HEK293 (cell line): ENCODE measurements at regions not wholly inside any gene's neighbourhood (a gene's known extent, or its start where the extent isn't known, plus 50 kb on each side); places are given as distances from the start of the nearest gene placed in this dataset.

ENCODE experiments used
- CTCF ChIA-PET: fragments of 350-600 bp; formaldehyde crosslinking; extraction: SDS; loops from one replicate; lab custom pipeline; 2021; ENCODE audit warnings: antibody characterized with exemption; lab: Yijun Ruan, JAX
- POLR2A ChIA-PET: fragments of 300-600 bp; formaldehyde crosslinking; extraction: SDS; loops from one replicate; lab custom pipeline; 2020; ENCODE audit warnings: antibody characterized with exemption, inconsistent platforms; lab: Yijun Ruan, JAX
- H3K27ac ChIP-seq: fragments of 200-500 bp; sonication (Bioruptor generic); 2 replicates; pipeline ENCODE4 v1.5.1; 2014; ENCODE audit warnings: low read depth, low read length, control low read depth, inconsistent platforms; ENCODE audit errors: extremely low read depth
- H3K36me3 ChIP-seq, 2 experiments: fragments of 200-500 bp in 1 of 2; sonication (Bioruptor generic) in 1 of 2; 1 replicate in 1 of 2; 2 replicates in 1 of 2; pipeline ENCODE4 v1.5.1; 2014 to 2017; ENCODE audit warnings: inconsistent platforms in 2 of 2, low read length in 2 of 2; ENCODE audit not compliant: control insufficient read depth in 2 of 2, insufficient read depth in 1 of 2
- H3K4me1 ChIP-seq: fragments of 200-500 bp; sonication (Bioruptor generic); 2 replicates; pipeline ENCODE4 v1.5.1; 2014; ENCODE audit warnings: mild to moderate bottlenecking, low read length, inconsistent platforms; ENCODE audit not compliant: control insufficient read depth, insufficient read depth
- H3K4me3 ChIP-seq: 2 replicates; pipeline ENCODE4 v1.5.1; 2011; ENCODE audit warnings: low read depth, mild to moderate bottlenecking, control low read depth, low read length, moderate library complexity
- H3K9me3 ChIP-seq: fragments of 200-500 bp; sonication (Bioruptor generic); 2 replicates; pipeline ENCODE4 v1.5.1; 2014; ENCODE audit warnings: low read depth, low read length, inconsistent platforms; ENCODE audit not compliant: control insufficient read depth, insufficient read depth
- BCL11B ChIP-seq: fragments of 450-650 bp; formaldehyde crosslinking; IDR thresholded peaks from 2 replicates; pipeline ENCODE4 v1.5.1; 2016; ENCODE audit warnings: low read depth, missing biosample characterization, missing genetic modification characterization
- GLIS2 ChIP-seq: fragments of 450-650 bp; formaldehyde crosslinking; IDR thresholded peaks from 2 replicates; pipeline ENCODE4 v1.5.1; 2016; ENCODE audit warnings: missing biosample characterization, missing genetic modification characterization
- IKZF3 ChIP-seq: fragments of 450-650 bp; IDR thresholded peaks from 2 replicates; pipeline ENCODE4 v1.5.0; 2018; ENCODE audit warnings: missing biosample characterization, mild to moderate bottlenecking, missing genetic modification characterization, moderate library complexity
- KLF1 ChIP-seq: fragments of 450-650 bp; formaldehyde crosslinking; IDR thresholded peaks from 2 replicates; pipeline ENCODE4 v1.5.1; 2016; ENCODE audit warnings: missing biosample characterization, missing genetic modification characterization
- SP7 ChIP-seq: fragments of 450-650 bp; formaldehyde crosslinking; IDR thresholded peaks from 2 replicates; pipeline ENCODE4 v1.5.1; 2016; ENCODE audit warnings: missing biosample characterization, missing genetic modification characterization
- ZBTB17 ChIP-seq: fragments of 450-650 bp; formaldehyde crosslinking; IDR thresholded peaks from 2 replicates; pipeline ENCODE4 v1.5.1; 2016; ENCODE audit warnings: missing biosample characterization, missing genetic modification characterization
- ZNF184 ChIP-seq: fragments of 450-650 bp; IDR thresholded peaks from 2 replicates; pipeline ENCODE4 v1.5.1; 2018; ENCODE audit warnings: missing biosample characterization, mild to moderate bottlenecking, missing genetic modification characterization
- ZNF19 ChIP-seq: fragments of 450-650 bp; formaldehyde crosslinking; IDR thresholded peaks from 2 replicates; pipeline ENCODE4; 2016; ENCODE audit warnings: missing biosample characterization, missing genetic modification characterization, low read depth
- ZNF214 ChIP-seq: fragments of 450-650 bp; formaldehyde crosslinking; IDR thresholded peaks from 2 replicates; pipeline ENCODE4 v1.5.1; 2017; ENCODE audit warnings: missing biosample characterization, mild to moderate bottlenecking, missing genetic modification characterization, borderline replicate concordance
- ZNF23 ChIP-seq: fragments of 450-650 bp; formaldehyde crosslinking; IDR thresholded peaks from 2 replicates; pipeline ENCODE4 v1.5.1; 2016; ENCODE audit warnings: missing biosample characterization, missing genetic modification characterization, borderline replicate concordance
- ZNF341 ChIP-seq: fragments of 450-650 bp; formaldehyde crosslinking; IDR thresholded peaks from 2 replicates; pipeline ENCODE4; 2016; ENCODE audit warnings: low read depth, missing biosample characterization, missing genetic modification characterization
- ZNF404 ChIP-seq: fragments of 450-650 bp; formaldehyde crosslinking; IDR thresholded peaks from 2 replicates; pipeline ENCODE4 v1.5.1; 2017; ENCODE audit warnings: missing biosample characterization, missing genetic modification characterization
- ZNF423 ChIP-seq: fragments of 450-650 bp; formaldehyde crosslinking; IDR thresholded peaks from 2 replicates; pipeline ENCODE4 v1.5.1; 2016; ENCODE audit warnings: missing biosample characterization, missing genetic modification characterization
- ZNF426 ChIP-seq: fragments of 450-650 bp; formaldehyde crosslinking; IDR thresholded peaks from 2 replicates; pipeline ENCODE4 v1.5.1; 2017; ENCODE audit warnings: missing biosample characterization, missing genetic modification characterization, mild to moderate bottlenecking, inconsistent platforms, moderate library complexity
- ZNF473 ChIP-seq: fragments of 450-650 bp; formaldehyde crosslinking; IDR thresholded peaks from 2 replicates; pipeline ENCODE4 v1.5.1; 2017; ENCODE audit warnings: missing biosample characterization, missing genetic modification characterization
- ZNF623 ChIP-seq: fragments of 450-650 bp; formaldehyde crosslinking; IDR thresholded peaks from 2 replicates; pipeline ENCODE4 v1.5.1; 2016; ENCODE audit warnings: missing biosample characterization, missing genetic modification characterization
- ZNF624 ChIP-seq: fragments of 450-650 bp; formaldehyde crosslinking; IDR thresholded peaks from 2 replicates; pipeline ENCODE4 v1.5.1; 2017; ENCODE audit warnings: missing biosample characterization, missing genetic modification characterization
- ZNF768 ChIP-seq: fragments of 450-650 bp; formaldehyde crosslinking; IDR thresholded peaks from 2 replicates; pipeline ENCODE4 v1.5.1; 2018; ENCODE audit warnings: missing biosample characterization, mild to moderate bottlenecking, missing genetic modification characterization
- ZNF792 ChIP-seq: fragments of 450-650 bp; formaldehyde crosslinking; IDR thresholded peaks from 2 replicates; pipeline ENCODE4 v1.5.1; 2016; ENCODE audit warnings: missing biosample characterization, missing genetic modification characterization
- ZSCAN30 ChIP-seq: fragments of 450-650 bp; IDR thresholded peaks from 2 replicates; pipeline ENCODE4 v1.5.1; 2018; ENCODE audit warnings: missing biosample characterization, mild to moderate bottlenecking, missing genetic modification characterization, moderate library complexity
- TF ChIP-seq, protein P1 (sequence below): fragments of 450-650 bp; formaldehyde crosslinking; IDR thresholded peaks from 2 replicates; pipeline ENCODE4 v1.5.1; 2016; ENCODE audit warnings: missing biosample characterization, missing genetic modification characterization
- TF ChIP-seq, protein P2 (sequence below): fragments of 450-650 bp; formaldehyde crosslinking; IDR thresholded peaks from 2 replicates; pipeline ENCODE4 v1.5.0; 2017; ENCODE audit warnings: missing biosample characterization, missing genetic modification characterization, borderline replicate concordance
- TF ChIP-seq, protein P3 (sequence below): fragments of 450-650 bp; formaldehyde crosslinking; IDR thresholded peaks from 2 replicates; pipeline ENCODE4 v1.5.1; 2017; ENCODE audit warnings: missing biosample characterization, missing genetic modification characterization
- TF ChIP-seq, protein P4 (sequence below): fragments of 450-650 bp; formaldehyde crosslinking; IDR thresholded peaks from 2 replicates; pipeline ENCODE4 v1.5.1; 2016; ENCODE audit warnings: missing biosample characterization, missing genetic modification characterization
- TF ChIP-seq, protein P5 (sequence below): fragments of 450-650 bp; formaldehyde crosslinking; IDR thresholded peaks from 2 replicates; pipeline ENCODE4 v1.5.1; 2017; ENCODE audit warnings: missing biosample characterization, missing genetic modification characterization

DNA sequence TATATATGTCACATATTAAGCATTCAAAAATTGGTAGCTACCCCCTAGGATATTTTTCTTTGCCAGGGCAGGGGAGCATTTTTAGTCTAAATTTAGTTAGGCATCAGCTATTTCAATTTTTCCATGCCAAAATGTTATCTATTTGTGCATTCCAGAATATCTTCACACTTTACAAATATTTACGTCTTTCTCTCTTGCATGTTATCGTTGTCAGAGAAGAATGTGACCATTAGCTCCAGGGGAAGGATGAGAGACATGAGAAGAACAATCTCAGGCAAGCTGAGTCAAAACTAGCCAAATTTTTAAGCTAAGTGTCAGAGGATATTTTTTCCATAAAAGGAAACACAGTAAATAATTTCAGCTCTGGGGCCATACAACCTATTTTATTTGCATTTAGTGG lies 885.0 kb upstream of the EPHA5 start:
- CTCF ChIA-PET = interaction anchor here (0.6 to 1.0 kb wide), 2 partner anchors 20 to 309 kb away, joined by 4 to 5 read pairs; no protein-coding TSS in a partner anchor
- TF ChIP-seq BCL11B (no peak), ZNF792 (tag by site-specific recombination) (no peak), ZNF426 (tag by site-specific recombination) (no peak), ZNF404 (no peak), IKZF3 (tag by site-specific recombination) (no peak), ZNF19 (tag by site-specific recombination) (no peak), ZBTB17 (tag by site-specific recombination) (no peak), ZNF423 (tag by site-specific recombination) (no peak), GLIS2 (tag by site-specific recombination) (no peak), ZNF341 (tag by site-specific recombination) (no peak), ZNF624 (tag by site-specific recombination) (no peak)
- TF ChIP-seq, protein P1, sequence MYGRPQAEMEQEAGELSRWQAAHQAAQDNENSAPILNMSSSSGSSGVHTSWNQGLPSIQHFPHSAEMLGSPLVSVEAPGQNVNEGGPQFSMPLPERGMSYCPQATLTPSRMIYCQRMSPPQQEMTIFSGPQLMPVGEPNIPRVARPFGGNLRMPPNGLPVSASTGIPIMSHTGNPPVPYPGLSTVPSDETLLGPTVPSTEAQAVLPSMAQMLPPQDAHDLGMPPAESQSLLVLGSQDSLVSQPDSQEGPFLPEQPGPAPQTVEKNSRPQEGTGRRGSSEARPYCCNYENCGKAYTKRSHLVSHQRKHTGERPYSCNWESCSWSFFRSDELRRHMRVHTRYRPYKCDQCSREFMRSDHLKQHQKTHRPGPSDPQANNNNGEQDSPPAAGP = no peak
- TF ChIP-seq, protein P2, sequence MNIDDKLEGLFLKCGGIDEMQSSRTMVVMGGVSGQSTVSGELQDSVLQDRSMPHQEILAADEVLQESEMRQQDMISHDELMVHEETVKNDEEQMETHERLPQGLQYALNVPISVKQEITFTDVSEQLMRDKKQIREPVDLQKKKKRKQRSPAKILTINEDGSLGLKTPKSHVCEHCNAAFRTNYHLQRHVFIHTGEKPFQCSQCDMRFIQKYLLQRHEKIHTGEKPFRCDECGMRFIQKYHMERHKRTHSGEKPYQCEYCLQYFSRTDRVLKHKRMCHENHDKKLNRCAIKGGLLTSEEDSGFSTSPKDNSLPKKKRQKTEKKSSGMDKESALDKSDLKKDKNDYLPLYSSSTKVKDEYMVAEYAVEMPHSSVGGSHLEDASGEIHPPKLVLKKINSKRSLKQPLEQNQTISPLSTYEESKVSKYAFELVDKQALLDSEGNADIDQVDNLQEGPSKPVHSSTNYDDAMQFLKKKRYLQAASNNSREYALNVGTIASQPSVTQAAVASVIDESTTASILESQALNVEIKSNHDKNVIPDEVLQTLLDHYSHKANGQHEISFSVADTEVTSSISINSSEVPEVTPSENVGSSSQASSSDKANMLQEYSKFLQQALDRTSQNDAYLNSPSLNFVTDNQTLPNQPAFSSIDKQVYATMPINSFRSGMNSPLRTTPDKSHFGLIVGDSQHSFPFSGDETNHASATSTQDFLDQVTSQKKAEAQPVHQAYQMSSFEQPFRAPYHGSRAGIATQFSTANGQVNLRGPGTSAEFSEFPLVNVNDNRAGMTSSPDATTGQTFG = no peak
- TF ChIP-seq, protein P3, sequence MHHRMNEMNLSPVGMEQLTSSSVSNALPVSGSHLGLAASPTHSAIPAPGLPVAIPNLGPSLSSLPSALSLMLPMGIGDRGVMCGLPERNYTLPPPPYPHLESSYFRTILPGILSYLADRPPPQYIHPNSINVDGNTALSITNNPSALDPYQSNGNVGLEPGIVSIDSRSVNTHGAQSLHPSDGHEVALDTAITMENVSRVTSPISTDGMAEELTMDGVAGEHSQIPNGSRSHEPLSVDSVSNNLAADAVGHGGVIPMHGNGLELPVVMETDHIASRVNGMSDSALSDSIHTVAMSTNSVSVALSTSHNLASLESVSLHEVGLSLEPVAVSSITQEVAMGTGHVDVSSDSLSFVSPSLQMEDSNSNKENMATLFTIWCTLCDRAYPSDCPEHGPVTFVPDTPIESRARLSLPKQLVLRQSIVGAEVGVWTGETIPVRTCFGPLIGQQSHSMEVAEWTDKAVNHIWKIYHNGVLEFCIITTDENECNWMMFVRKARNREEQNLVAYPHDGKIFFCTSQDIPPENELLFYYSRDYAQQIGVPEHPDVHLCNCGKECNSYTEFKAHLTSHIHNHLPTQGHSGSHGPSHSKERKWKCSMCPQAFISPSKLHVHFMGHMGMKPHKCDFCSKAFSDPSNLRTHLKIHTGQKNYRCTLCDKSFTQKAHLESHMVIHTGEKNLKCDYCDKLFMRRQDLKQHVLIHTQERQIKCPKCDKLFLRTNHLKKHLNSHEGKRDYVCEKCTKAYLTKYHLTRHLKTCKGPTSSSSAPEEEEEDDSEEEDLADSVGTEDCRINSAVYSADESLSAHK (tag by site-specific recombination) = no peak

DNA sequence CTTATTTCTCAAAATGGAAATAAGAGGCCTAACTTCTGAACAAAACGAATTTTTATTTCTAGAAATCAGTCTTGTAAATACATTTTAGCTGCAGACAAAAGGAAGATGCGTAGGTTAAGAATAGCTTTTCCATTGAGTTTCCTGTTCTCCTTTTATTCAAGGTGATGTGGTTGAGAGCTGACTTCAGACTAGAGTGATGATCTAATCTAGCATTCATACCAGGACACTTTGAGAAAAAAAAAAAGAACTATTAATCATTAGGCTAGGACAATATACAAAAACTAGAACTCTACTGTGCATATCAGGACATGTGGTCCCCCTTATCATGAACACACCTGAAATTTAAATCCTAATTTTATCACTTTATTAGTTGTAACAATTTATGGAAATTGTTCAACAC lies 884.5 kb upstream of the EPHA5 start:
- Histone ChIP-seq H3K4me3 (no peak overlapping the region), H3K27ac (no peak overlapping the region), H3K9me3 (no peaks in the 10 kb centered on the region), H3K36me3 (no peaks in the 10 kb centered on the region), H3K4me1 (no peaks in the 10 kb centered on the region)
- POLR2A ChIA-PET = no interaction called here
- CTCF ChIA-PET = interaction anchor here (0.6 to 1.0 kb wide), 2 partner anchors 19 to 308 kb away, joined by 4 to 5 read pairs; no protein-coding TSS in a partner anchor
- TF ChIP-seq ZNF473 (tag by site-specific recombination) (no peak), ZNF23 (tag by site-specific recombination) (no peak), ZNF768 (no peak), ZNF214 (tag by site-specific recombination) (no peak), SP7 (tag by site-specific recombination) (no peak), ZSCAN30 (tag by site-specific recombination) (no peak), ZNF623 (tag by site-specific recombination) (no peak), KLF1 (tag by site-specific recombination) (no peak), ZNF184 (tag by site-specific recombination) (no peak)
- TF ChIP-seq, protein P3 (tag by site-specific recombination) = no peak
- TF ChIP-seq, protein P4, sequence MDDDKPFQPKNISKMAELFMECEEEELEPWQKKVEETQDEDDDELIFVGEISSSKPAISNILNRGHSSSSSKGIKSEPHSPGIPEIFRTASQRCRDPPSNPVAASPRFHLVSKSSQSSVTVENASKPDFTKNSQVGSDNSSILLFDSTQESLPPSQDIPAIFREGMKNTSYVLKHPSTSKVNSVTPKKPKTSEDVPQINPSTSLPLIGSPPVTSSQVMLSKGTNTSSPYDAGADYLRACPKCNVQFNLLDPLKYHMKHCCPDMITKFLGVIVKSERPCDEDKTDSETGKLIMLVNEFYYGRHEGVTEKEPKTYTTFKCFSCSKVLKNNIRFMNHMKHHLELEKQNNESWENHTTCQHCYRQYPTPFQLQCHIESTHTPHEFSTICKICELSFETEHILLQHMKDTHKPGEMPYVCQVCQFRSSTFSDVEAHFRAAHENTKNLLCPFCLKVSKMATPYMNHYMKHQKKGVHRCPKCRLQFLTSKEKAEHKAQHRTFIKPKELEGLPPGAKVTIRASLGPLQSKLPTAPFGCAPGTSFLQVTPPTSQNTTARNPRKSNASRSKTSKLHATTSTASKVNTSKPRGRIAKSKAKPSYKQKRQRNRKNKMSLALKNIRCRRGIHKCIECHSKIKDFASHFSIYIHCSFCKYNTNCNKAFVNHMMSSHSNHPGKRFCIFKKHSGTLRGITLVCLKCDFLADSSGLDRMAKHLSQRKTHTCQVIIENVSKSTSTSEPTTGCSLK (tag by site-specific recombination) = no peak
- TF ChIP-seq, protein P5, sequence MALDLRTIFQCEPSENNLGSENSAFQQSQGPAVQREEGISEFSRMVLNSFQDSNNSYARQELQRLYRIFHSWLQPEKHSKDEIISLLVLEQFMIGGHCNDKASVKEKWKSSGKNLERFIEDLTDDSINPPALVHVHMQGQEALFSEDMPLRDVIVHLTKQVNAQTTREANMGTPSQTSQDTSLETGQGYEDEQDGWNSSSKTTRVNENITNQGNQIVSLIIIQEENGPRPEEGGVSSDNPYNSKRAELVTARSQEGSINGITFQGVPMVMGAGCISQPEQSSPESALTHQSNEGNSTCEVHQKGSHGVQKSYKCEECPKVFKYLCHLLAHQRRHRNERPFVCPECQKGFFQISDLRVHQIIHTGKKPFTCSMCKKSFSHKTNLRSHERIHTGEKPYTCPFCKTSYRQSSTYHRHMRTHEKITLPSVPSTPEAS (tag by site-specific recombination) = no peak

More for the DNA sequence above, 885.0 kb upstream of the EPHA5 start:
- Histone ChIP-seq H3K4me3 (no peak overlapping the region), H3K4me1 (no peaks in the 10 kb centered on the region), H3K36me3 (no peaks in the 10 kb centered on the region), H3K27ac (no peak overlapping the region), H3K9me3 (no peaks in the 10 kb centered on the region)
- POLR2A ChIA-PET = no interaction called here
